GM10266 (cell line): ENCODE measurements at regions not wholly inside any gene's neighbourhood (a gene's known extent, or its start where the extent isn't known, plus 50 kb on each side); places are given as distances from the start of the nearest gene placed in this dataset.
"Not testable (repeated sequence)": the region's sequence is repeated elsewhere in the genome, so short reads cannot be mapped to it uniquely, and the experiment has no call there.

Experiments
- DNase-seq: peaks from one replicate; pipeline ENCODE4 v3.0.0; 2012; ENCODE audit errors: extremely low spot score
- CTCF ChIP-seq: IDR thresholded peaks from 2 replicates; pipeline ENCODE4 v1.5.1; 2012; ENCODE audit warnings: mild to moderate bottlenecking, low read depth; ENCODE audit not compliant: control insufficient read depth, insufficient read depth; ENCODE audit errors: missing control alignments

DNA sequence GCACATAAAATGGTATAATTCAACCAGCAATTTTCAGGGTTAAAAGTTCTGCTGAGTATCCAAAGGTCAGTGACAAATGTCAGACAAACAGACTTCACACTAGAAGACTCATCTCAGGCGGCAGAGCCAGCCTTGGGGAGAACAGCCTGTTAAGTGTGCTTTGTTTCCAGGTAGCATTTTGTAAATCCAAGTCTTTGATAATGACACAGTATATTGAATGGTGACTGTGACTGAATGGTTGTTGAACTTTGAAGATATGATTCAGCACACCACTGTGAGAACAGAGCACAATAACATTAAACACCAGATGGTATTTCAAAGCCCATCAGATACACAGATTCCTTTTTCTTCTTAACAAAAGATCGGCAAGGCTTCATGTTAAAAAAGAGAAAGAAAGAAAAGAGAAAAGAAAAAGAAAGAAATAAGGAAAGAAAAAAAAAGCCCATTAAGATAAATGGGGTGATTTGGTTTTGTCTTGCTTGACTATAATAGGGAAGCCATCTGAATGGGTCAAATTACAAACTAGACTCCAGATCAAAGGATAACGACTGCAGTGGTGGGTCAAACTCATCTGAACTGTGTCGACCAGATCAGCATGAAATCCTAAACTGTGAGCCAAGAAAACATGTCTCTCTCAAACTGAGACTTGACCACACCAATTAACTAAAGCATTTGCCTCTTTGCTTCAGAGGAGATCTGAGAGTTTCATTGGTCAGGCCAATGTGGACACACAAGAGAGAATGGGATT, 313.0 kb upstream of the ZNF608 start:
- TF ChIP-seq CTCF = no peak
- no peak for DNase-seq

DNA sequence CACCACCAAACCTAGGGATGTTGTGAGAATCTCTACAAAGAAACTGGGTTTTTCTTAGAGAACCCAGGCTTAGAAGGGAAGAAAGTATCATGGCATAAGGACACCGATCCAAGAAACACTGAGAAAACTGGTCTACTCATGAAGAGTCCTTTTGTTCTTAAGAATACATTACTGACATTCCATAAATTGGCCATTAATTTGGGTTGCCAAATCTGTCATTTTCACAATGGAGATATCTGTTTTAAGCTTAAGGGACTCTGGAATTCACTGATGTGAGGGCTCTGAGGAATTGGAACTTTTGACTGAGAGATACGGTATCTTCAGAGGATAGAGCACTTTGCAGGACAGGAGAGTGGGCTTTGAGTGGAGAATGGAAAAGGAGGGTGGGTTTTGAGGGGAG, 315.3 kb upstream of the ZNF608 start:
- TF ChIP-seq CTCF = no peak
- DNase-seq = no peak

DNA sequence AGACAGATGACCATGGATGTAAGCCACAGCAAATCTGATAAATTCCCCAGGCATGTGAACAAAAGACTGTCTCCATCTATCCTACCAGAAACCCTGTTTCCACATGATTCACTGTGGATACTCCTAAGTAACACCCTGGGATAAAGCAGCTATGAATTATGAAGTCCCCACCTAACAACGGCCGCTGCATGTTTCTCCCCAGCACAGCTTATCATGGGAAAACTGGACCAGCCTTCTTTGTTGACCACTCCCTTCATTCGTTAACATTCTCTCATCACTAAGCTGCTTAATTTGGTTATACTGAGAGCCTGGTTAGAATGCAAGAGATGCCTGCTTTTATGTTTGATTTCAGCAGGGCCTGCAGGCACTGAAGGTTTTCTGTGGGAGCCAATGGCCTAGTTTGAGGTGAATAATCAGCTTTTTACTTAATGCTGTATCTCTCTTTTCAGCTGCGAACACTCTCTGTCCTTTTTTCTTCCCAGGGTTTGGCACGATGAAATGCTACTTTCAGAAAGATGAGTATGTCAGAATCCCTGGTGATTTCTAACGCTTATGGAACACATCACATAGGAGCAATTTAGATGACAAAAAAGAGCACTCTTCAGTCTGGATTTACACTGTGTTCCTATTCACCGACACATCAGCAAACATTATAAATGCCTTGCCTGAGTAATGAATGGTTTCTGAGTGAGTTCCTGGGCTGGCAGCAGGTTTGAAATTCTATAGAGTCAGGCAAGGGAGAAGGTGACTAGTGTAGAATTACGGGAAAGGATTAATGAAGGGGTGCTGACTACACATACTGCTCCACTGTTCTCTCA, 318.4 kb upstream of the ZNF608 start:
- no peak for TF ChIP-seq CTCF
- DNase-seq = no peak

DNA sequence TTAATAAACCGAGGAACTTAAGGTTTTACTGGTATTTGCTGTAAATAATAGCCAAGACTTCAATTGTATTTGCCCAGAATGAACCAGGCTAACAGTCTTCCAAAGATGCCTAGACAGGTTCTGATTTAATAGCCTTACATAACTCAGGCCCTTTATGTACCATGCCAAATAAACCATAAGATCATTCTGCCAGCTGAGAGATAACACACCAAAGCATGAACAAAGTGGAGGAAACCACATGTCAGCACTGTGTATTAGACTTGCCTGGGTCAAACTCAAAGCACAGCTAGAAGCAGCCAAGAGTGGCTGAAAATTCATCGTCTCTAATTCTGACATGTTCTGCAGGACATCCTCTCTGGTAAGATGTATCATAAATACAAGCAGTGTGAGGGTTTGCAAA, 319.3 kb upstream of the ZNF608 start:
- no peak for TF ChIP-seq CTCF
- DNase-seq = no peak

- TF ChIP-seq CTCF = no peak
- DNase-seq = no peak
These were observed 324.5 kb upstream of the ZNF608 start for GRCh38 chr5:125070961-125071360.

DNA sequence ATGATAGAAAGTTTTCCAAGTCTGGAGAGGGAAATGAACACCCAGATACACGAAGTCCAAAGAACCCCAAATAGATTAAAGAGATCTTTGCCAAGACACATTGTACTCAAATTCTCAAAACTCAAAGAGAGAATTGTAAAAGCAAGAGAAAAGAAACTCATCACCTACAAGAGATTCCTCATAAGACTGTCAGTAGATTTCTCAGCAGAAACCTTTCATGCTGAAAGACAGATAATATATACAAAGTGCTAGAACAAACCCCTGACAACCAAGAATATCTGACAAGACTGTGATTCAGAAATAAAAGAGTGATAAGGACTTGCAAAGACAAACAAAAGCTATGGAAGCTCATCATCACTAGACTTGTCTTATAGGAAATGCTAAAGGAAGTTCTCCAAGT, 326.7 kb upstream of the ZNF608 start:
- no peak for TF ChIP-seq CTCF

GRCh38 chr5:125075567-125075966, 329.1 kb upstream of the ZNF608 start:
- TF ChIP-seq CTCF = no peak
- DNase-seq = no peak

More for the DNA sequence above, 326.7 kb upstream of the ZNF608 start:
- DNase-seq = no peak

- DNase-seq = not testable (repeated sequence)
These were observed 332.6 kb upstream of the ZNF608 start for GRCh38 chr5:125079028-125079427.
